ENCODE measurements at regions not wholly inside any gene's neighbourhood (a gene's known extent, or its start where the extent isn't known, plus 50 kb on each side); places are given as distances from the start of the nearest gene placed in this dataset.

DNA sequence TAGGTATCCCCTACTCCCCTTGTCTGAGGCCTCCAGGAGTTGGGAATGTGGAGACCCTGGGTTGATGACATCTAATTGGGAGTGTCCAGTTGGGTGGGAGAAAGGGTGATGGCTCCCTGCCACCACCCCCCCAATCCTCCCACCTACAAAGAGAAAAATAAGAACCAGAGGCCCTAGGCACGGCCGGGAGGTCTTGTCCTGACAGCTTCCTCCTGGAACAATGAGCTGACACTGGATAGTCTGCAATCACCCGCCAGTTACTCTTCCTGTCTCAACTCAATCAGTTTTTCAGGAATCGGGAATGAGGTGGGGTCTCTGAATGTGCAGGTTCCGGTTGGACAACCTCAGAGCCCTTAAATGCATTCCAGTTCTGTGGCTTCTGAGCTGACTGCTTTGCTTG, 129.9 kb upstream of the MRPS22 start:
- no peak for TF ChIP-seq CTCF (IDR thresholded peaks at IDR 0.05)
- TF ChIP-seq POLR2A (IDR thresholded peaks at IDR 0.05) = no peak

Data from lower leg skin (tissue), 3 donors.